Prostate gland (tissue), 2 donors: ENCODE measurements at regions not wholly inside any gene's neighbourhood (a gene's known extent, or its start where the extent isn't known, plus 50 kb on each side); places are given as distances from the start of the nearest gene placed in this dataset.

ENCODE experiments used
- CTCF ChIP-seq, 4 experiments: fragments of 200-600 bp in 2 of 4; fragments of 450-650 bp in 2 of 4; sonication (generic) in 2 of 4; IDR thresholded peaks; 1 replicate in 3 of 4; 2 replicates in 1 of 4; pipeline ENCODE4 v1.5.1; 2016 to 2019; ENCODE audit warnings: antibody characterized with exemption in 4 of 4, mild to moderate bottlenecking in 2 of 4, moderate library complexity in 2 of 4
- POLR2A ChIP-seq: fragments of 450-650 bp; IDR thresholded peaks from one replicate; pipeline ENCODE4 v1.6.1; 2016; ENCODE audit warnings: antibody characterized with exemption, mild to moderate bottlenecking
- POLR2AphosphoS5 ChIP-seq: sonication (generic); formaldehyde crosslinking; IDR thresholded peaks from one replicate; pipeline ENCODE4 v1.6.1; 2017; ENCODE audit warnings: antibody characterized with exemption

DNA sequence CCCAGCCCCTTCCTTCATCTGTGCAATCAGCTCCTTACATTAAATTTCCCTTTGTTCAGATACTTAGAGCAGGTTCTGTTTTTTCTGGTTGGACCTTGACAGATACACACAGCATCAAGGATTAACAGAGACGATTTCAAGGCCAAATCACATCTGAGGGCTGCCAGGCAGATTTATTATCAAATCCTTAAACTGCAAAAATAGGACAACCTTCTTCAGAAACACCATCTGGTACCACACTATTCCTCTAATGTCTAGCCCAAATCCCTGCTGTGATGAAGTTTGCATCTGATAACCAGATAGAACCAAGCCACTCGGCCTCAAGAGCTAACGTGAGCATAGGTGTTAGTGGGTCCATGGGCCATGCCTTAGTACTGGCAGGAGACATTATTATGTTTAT lies 250.7 kb upstream of the PROK2 start:
- TF ChIP-seq CTCF (IDR thresholded peaks at IDR 0.05) (no peak), POLR2AphosphoS5 (no peak), POLR2A (no peak)
